ENCODE measurements at regions not wholly inside any gene's neighbourhood (a gene's known extent, or its start where the extent isn't known, plus 50 kb on each side); places are given as distances from the start of the nearest gene placed in this dataset.

DNA sequence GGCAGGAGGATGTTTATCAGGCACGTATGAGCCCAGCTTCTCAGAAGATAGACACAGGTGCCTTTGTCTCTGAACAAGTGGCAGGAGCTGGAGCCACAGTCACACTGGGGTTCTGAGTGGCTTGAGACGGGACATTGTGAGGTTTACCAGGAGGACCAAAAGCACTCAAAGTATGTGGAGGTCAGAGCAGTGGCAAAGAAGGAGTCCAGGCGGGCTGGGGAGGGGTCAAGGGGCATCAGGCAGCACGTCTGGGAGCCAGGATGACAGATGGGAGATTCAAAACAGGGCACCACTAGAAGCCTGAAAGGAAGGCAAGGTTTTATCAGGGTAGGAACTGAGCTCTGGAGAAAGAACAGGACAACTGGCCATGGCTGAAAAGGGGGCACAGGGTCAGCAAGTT, 67.2 kb upstream of the MARCHF10 start:
- no peak for TF ChIP-seq SP1 (IDR thresholded peaks at IDR 0.05)
- no peak for TF ChIP-seq FOXM1 (IDR thresholded peaks at IDR 0.05; ENCODE audit: borderline replicate concordance)
- no peak for TF ChIP-seq BHLHE40 (IDR thresholded peaks at IDR 0.05; ENCODE audit: borderline replicate concordance)
